ENCODE measurements at regions not wholly inside any gene's neighbourhood (a gene's known extent, or its start where the extent isn't known, plus 50 kb on each side); places are given as distances from the start of the nearest gene placed in this dataset.
"Not testable (repeated sequence)": the region's sequence is repeated elsewhere in the genome, so short reads cannot be mapped to it uniquely, and the experiment has no call there.

DNA sequence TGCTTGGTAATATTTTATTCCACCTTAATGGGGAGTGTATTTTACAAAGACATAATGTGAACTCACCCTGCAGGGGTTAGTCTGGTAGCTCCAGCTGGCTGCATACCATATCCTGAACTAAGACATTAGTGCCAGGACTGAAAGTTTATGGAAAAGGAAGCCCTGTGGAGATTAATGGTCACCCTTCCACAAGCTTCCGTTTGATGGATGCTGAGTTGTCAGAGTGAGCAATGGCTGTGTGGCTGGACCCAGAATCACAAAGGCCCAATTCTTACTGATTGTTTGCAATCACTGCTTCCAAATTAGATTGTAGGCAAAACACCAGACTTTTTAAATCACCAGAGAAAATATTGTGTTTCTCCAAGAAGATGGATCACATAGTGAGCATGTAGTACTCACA, 90.1 kb upstream of the TRPC7 start:
- TF ChIP-seq, protein P1, sequence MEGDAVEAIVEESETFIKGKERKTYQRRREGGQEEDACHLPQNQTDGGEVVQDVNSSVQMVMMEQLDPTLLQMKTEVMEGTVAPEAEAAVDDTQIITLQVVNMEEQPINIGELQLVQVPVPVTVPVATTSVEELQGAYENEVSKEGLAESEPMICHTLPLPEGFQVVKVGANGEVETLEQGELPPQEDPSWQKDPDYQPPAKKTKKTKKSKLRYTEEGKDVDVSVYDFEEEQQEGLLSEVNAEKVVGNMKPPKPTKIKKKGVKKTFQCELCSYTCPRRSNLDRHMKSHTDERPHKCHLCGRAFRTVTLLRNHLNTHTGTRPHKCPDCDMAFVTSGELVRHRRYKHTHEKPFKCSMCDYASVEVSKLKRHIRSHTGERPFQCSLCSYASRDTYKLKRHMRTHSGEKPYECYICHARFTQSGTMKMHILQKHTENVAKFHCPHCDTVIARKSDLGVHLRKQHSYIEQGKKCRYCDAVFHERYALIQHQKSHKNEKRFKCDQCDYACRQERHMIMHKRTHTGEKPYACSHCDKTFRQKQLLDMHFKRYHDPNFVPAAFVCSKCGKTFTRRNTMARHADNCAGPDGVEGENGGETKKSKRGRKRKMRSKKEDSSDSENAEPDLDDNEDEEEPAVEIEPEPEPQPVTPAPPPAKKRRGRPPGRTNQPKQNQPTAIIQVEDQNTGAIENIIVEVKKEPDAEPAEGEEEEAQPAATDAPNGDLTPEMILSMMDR (IDR thresholded peaks at IDR 0.05; ENCODE audit: control extremely low read depth, extremely low read depth), result no peak
- 30 to 44% methylated on average over 1 of the region's 1 CpG for WGBS, 2 donors
- no peaks in the 10 kb centered on the region for H3K4me1 ChIP-seq (ENCODE audit: control insufficient read depth in 5 of 5, insufficient read depth in 5 of 5, low read length in 5 of 5)
- H3K36me3 ChIP-seq (ENCODE audit: control insufficient read depth in 4 of 4, insufficient read depth in 4 of 4, low read length in 4 of 4), result no peaks in the 10 kb centered on the region
- DNase-seq (no peak), ATAC-seq (ENCODE audit: insufficient read depth, low FRiP score) (no peak)
- H3K4me3 ChIP-seq, result no peak overlapping the region
- peaks cover 0 to 3% (median 0%) of the 10 kb centered on the region in 4 donors for H3K9me3 ChIP-seq (ENCODE audit: control insufficient read depth in 4 of 4, insufficient read depth in 3 of 4, low read length in 3 of 4)
- no peaks in the 10 kb centered on the region for H3K27me3 ChIP-seq (ENCODE audit: control insufficient read depth in 3 of 3, insufficient read depth in 3 of 3, low read length in 2 of 3)
- H3K9ac ChIP-seq (ENCODE audit: insufficient read depth in 1 of 2, low read length in 2 of 2), result no peak overlapping the region
- H3K27ac ChIP-seq (ENCODE audit: low read depth in 1 of 2, low read length in 1 of 2), result no peak overlapping the region

- ATAC-seq (ENCODE audit: insufficient read depth, low FRiP score), result no peak
- 59 to 67% methylated on average over 4 of the region's 4 CpGs for WGBS, 2 donors
Observed at GRCh38 chr5:136453986-136454758, 88.8 kb upstream of the TRPC7 start.

DNA sequence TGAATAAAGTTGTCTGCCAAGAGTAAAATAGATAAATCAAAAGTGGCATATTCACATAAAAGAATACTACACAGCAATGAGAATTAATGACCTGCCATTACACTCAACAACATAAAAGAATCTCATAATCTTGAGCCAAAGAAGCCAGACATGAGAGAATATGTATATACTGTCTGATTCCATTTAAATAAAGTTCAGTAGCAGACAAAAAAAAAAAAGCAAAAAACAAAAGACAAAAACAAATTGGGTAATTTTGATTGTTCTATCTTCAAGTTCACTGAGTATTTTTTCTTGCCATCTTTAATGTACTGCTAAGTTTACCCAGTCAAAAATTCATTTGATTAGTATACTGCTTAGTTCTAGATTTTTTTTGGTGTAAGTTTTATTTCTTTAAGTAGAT, 87.9 kb upstream of the TRPC7 start:
- Histone ChIP-seq H3K4me1 (ENCODE audit: control insufficient read depth in 5 of 5, insufficient read depth in 5 of 5, low read length in 5 of 5) (no peaks in the 10 kb centered on the region), H3K36me3 (ENCODE audit: control insufficient read depth in 4 of 4, insufficient read depth in 4 of 4, low read length in 4 of 4) (no peaks in the 10 kb centered on the region), H3K4me3 (no peak overlapping the region), H3K9ac (ENCODE audit: insufficient read depth in 1 of 2, low read length in 2 of 2) (no peak overlapping the region), H3K27ac (ENCODE audit: low read depth in 1 of 2, low read length in 1 of 2) (no peak overlapping the region), H3K27me3 (ENCODE audit: control insufficient read depth in 3 of 3, insufficient read depth in 3 of 3, low read length in 2 of 3) (no peaks in the 10 kb centered on the region), H3K9me3 (ENCODE audit: control insufficient read depth in 4 of 4, insufficient read depth in 3 of 4, low read length in 3 of 4) (peaks cover 0 to 3% (median 0%) of the 10 kb centered on the region in 4 donors)
- ATAC-seq (ENCODE audit: insufficient read depth, low FRiP score) (no peak), DNase-seq (no peak)
- TF ChIP-seq, protein P1 (IDR thresholded peaks at IDR 0.05; ENCODE audit: control extremely low read depth, extremely low read depth), result no peak

More at GRCh38 chr5:136453986-136454758, 88.8 kb upstream of the TRPC7 start:
- peaks cover 0 to 3% (median 0%) of the 10 kb centered on the region in 4 donors for H3K9me3 ChIP-seq (ENCODE audit: control insufficient read depth in 4 of 4, insufficient read depth in 3 of 4, low read length in 3 of 4)
- no peak for DNase-seq
- no peak overlapping the region for H3K27ac ChIP-seq (ENCODE audit: low read depth in 1 of 2, low read length in 1 of 2)
- no peaks in the 10 kb centered on the region for H3K27me3 ChIP-seq (ENCODE audit: control insufficient read depth in 3 of 3, insufficient read depth in 3 of 3, low read length in 2 of 3)
- H3K4me1 ChIP-seq (ENCODE audit: control insufficient read depth in 5 of 5, insufficient read depth in 5 of 5, low read length in 5 of 5), result no peaks in the 10 kb centered on the region
- no peaks in the 10 kb centered on the region for H3K36me3 ChIP-seq (ENCODE audit: control insufficient read depth in 4 of 4, insufficient read depth in 4 of 4, low read length in 4 of 4)
- no peak overlapping the region for H3K4me3 ChIP-seq
- no peak overlapping the region for H3K9ac ChIP-seq (ENCODE audit: insufficient read depth in 1 of 2, low read length in 2 of 2)
- TF ChIP-seq, protein P1 (IDR thresholded peaks at IDR 0.05; ENCODE audit: control extremely low read depth, extremely low read depth), result no peak

DNA sequence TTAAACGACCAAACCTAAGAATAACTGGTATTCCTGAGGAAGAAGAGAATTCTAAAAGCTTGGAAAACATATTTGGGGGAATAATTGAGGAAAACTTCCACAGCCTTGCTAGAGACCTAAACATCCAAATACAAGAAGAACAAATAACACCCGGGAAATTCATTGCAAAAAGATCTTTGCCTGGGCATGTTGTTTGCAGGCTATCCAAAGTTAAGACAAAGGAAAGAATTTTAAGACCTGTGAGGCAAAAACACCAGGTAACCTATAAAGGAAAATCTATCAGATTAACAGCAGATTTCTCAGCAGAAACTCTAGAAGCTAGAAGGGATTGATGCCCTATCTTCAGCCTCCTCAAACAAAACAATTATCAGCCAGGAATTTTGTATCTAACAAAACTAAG, 82.2 kb upstream of the TRPC7 start:
- H3K27ac ChIP-seq (ENCODE audit: low read depth in 1 of 2, low read length in 1 of 2); H3K4me1 ChIP-seq (ENCODE audit: control insufficient read depth in 5 of 5, insufficient read depth in 5 of 5, low read length in 5 of 5); H3K36me3 ChIP-seq (ENCODE audit: control insufficient read depth in 4 of 4, insufficient read depth in 4 of 4, low read length in 4 of 4); DNase-seq; H3K4me3 ChIP-seq; H3K9ac ChIP-seq (ENCODE audit: insufficient read depth in 1 of 2, low read length in 2 of 2); H3K27me3 ChIP-seq (ENCODE audit: control insufficient read depth in 3 of 3, insufficient read depth in 3 of 3, low read length in 2 of 3); ATAC-seq (ENCODE audit: insufficient read depth, low FRiP score): not testable (repeated sequence)
- peaks cover 0 to 11% (median 0%) of the 10 kb centered on the region in 4 donors for H3K9me3 ChIP-seq (ENCODE audit: control insufficient read depth in 4 of 4, insufficient read depth in 3 of 4, low read length in 3 of 4)
- 71 to 79% methylated on average over 2 of the region's 2 CpGs for WGBS, 2 donors
